GM12878 (cell line): ENCODE measurements at regions not wholly inside any gene's neighbourhood (a gene's known extent, or its start where the extent isn't known, plus 50 kb on each side); places are given as distances from the start of the nearest gene placed in this dataset.

Experiments
- NR2F1 ChIP-seq: fragments of 450-650 bp; conservative IDR thresholded peaks from 2 replicates; pipeline ENCODE4 v1.6.1; 2017; ENCODE audit warnings: mild to moderate bottlenecking
- PAX5 ChIP-seq: IDR thresholded peaks from 2 replicates; pipeline ENCODE4 v1.6.1; 2011; ENCODE audit warnings: low read depth, low read length, borderline replicate concordance
- TCF3 ChIP-seq: IDR thresholded peaks from 2 replicates; pipeline ENCODE4 v1.6.1; 2012; ENCODE audit warnings: low read depth, mild to moderate bottlenecking, low read length, borderline replicate concordance; ENCODE audit not compliant: insufficient read depth
- TF ChIP-seq, protein P1 (sequence below): fragments of 150-350 bp; IDR thresholded peaks from 2 replicates; pipeline ENCODE4 v1.6.1; 2016; ENCODE audit warnings: low read depth, low read length
- TF ChIP-seq, protein P2 (sequence below): IDR thresholded peaks from 2 replicates; pipeline ENCODE4 v1.6.1; 2012; ENCODE audit warnings: mild to moderate bottlenecking, low read depth, low read length
- TF ChIP-seq, protein P3 (sequence below): fragments of 150-350 bp; IDR thresholded peaks from 2 replicates; pipeline ENCODE4 v1.6.1; 2014; ENCODE audit warnings: mild to moderate bottlenecking, low read depth, low read length
- TF ChIP-seq, protein P4 (sequence below): fragments of 450-650 bp; IDR thresholded peaks from 2 replicates; pipeline ENCODE4 v1.6.1; 2017; ENCODE audit warnings: mild to moderate bottlenecking, low read depth, inconsistent platforms; ENCODE audit not compliant: poor library complexity, severe bottlenecking
- TF ChIP-seq, protein P5 (sequence below): fragments of 450-650 bp; IDR thresholded peaks from 2 replicates; pipeline ENCODE4 v1.6.1; 2017; ENCODE audit warnings: mild to moderate bottlenecking
- TF ChIP-seq, protein P6 (sequence below): fragments of 450-650 bp; IDR thresholded peaks from 2 replicates; pipeline ENCODE4 v1.6.1; 2016; ENCODE audit warnings: mild to moderate bottlenecking, moderate library complexity, borderline replicate concordance

DNA sequence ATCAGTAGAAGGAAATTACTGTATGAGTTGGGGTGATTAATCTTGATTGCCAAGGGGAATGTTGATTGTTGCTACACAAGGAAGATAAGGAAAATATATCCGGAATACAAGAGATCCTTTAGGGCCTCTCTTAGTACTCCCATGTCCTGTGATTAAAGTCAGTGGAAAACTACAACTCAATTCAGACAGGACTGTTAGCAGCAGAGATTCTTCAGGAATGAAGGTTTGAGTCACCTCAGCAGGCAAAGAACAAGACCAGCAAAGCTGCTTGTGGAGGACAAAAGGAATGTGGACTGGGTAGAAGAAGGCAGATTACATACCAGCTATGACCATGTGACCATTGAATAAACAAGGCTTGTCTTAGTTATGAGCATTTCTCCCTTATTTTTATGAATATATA lies 478.2 kb downstream of the BUD13 start (continued):
- TF ChIP-seq, protein P1, sequence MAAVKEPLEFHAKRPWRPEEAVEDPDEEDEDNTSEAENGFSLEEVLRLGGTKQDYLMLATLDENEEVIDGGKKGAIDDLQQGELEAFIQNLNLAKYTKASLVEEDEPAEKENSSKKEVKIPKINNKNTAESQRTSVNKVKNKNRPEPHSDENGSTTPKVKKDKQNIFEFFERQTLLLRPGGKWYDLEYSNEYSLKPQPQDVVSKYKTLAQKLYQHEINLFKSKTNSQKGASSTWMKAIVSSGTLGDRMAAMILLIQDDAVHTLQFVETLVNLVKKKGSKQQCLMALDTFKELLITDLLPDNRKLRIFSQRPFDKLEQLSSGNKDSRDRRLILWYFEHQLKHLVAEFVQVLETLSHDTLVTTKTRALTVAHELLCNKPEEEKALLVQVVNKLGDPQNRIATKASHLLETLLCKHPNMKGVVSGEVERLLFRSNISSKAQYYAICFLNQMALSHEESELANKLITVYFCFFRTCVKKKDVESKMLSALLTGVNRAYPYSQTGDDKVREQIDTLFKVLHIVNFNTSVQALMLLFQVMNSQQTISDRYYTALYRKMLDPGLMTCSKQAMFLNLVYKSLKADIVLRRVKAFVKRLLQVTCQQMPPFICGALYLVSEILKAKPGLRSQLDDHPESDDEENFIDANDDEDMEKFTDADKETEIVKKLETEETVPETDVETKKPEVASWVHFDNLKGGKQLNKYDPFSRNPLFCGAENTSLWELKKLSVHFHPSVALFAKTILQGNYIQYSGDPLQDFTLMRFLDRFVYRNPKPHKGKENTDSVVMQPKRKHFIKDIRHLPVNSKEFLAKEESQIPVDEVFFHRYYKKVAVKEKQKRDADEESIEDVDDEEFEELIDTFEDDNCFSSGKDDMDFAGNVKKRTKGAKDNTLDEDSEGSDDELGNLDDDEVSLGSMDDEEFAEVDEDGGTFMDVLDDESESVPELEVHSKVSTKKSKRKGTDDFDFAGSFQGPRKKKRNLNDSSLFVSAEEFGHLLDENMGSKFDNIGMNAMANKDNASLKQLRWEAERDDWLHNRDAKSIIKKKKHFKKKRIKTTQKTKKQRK: no peak
- TF ChIP-seq PAX5 (no peak), TCF3 (no peak), NR2F1 (no peak)
- TF ChIP-seq, protein P2, sequence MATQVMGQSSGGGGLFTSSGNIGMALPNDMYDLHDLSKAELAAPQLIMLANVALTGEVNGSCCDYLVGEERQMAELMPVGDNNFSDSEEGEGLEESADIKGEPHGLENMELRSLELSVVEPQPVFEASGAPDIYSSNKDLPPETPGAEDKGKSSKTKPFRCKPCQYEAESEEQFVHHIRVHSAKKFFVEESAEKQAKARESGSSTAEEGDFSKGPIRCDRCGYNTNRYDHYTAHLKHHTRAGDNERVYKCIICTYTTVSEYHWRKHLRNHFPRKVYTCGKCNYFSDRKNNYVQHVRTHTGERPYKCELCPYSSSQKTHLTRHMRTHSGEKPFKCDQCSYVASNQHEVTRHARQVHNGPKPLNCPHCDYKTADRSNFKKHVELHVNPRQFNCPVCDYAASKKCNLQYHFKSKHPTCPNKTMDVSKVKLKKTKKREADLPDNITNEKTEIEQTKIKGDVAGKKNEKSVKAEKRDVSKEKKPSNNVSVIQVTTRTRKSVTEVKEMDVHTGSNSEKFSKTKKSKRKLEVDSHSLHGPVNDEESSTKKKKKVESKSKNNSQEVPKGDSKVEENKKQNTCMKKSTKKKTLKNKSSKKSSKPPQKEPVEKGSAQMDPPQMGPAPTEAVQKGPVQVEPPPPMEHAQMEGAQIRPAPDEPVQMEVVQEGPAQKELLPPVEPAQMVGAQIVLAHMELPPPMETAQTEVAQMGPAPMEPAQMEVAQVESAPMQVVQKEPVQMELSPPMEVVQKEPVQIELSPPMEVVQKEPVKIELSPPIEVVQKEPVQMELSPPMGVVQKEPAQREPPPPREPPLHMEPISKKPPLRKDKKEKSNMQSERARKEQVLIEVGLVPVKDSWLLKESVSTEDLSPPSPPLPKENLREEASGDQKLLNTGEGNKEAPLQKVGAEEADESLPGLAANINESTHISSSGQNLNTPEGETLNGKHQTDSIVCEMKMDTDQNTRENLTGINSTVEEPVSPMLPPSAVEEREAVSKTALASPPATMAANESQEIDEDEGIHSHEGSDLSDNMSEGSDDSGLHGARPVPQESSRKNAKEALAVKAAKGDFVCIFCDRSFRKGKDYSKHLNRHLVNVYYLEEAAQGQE: no peak
- TF ChIP-seq, protein P3, sequence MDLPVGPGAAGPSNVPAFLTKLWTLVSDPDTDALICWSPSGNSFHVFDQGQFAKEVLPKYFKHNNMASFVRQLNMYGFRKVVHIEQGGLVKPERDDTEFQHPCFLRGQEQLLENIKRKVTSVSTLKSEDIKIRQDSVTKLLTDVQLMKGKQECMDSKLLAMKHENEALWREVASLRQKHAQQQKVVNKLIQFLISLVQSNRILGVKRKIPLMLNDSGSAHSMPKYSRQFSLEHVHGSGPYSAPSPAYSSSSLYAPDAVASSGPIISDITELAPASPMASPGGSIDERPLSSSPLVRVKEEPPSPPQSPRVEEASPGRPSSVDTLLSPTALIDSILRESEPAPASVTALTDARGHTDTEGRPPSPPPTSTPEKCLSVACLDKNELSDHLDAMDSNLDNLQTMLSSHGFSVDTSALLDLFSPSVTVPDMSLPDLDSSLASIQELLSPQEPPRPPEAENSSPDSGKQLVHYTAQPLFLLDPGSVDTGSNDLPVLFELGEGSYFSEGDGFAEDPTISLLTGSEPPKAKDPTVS: no peak
- TF ChIP-seq, protein P4, sequence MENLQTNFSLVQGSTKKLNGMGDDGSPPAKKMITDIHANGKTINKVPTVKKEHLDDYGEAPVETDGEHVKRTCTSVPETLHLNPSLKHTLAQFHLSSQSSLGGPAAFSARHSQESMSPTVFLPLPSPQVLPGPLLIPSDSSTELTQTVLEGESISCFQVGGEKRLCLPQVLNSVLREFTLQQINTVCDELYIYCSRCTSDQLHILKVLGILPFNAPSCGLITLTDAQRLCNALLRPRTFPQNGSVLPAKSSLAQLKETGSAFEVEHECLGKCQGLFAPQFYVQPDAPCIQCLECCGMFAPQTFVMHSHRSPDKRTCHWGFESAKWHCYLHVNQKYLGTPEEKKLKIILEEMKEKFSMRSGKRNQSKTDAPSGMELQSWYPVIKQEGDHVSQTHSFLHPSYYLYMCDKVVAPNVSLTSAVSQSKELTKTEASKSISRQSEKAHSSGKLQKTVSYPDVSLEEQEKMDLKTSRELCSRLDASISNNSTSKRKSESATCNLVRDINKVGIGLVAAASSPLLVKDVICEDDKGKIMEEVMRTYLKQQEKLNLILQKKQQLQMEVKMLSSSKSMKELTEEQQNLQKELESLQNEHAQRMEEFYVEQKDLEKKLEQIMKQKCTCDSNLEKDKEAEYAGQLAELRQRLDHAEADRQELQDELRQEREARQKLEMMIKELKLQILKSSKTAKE: no peak
- TF ChIP-seq, protein P5, sequence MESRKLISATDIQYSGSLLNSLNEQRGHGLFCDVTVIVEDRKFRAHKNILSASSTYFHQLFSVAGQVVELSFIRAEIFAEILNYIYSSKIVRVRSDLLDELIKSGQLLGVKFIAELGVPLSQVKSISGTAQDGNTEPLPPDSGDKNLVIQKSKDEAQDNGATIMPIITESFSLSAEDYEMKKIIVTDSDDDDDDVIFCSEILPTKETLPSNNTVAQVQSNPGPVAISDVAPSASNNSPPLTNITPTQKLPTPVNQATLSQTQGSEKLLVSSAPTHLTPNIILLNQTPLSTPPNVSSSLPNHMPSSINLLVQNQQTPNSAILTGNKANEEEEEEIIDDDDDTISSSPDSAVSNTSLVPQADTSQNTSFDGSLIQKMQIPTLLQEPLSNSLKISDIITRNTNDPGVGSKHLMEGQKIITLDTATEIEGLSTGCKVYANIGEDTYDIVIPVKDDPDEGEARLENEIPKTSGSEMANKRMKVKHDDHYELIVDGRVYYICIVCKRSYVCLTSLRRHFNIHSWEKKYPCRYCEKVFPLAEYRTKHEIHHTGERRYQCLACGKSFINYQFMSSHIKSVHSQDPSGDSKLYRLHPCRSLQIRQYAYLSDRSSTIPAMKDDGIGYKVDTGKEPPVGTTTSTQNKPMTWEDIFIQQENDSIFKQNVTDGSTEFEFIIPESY: no peak
- TF ChIP-seq, protein P6, sequence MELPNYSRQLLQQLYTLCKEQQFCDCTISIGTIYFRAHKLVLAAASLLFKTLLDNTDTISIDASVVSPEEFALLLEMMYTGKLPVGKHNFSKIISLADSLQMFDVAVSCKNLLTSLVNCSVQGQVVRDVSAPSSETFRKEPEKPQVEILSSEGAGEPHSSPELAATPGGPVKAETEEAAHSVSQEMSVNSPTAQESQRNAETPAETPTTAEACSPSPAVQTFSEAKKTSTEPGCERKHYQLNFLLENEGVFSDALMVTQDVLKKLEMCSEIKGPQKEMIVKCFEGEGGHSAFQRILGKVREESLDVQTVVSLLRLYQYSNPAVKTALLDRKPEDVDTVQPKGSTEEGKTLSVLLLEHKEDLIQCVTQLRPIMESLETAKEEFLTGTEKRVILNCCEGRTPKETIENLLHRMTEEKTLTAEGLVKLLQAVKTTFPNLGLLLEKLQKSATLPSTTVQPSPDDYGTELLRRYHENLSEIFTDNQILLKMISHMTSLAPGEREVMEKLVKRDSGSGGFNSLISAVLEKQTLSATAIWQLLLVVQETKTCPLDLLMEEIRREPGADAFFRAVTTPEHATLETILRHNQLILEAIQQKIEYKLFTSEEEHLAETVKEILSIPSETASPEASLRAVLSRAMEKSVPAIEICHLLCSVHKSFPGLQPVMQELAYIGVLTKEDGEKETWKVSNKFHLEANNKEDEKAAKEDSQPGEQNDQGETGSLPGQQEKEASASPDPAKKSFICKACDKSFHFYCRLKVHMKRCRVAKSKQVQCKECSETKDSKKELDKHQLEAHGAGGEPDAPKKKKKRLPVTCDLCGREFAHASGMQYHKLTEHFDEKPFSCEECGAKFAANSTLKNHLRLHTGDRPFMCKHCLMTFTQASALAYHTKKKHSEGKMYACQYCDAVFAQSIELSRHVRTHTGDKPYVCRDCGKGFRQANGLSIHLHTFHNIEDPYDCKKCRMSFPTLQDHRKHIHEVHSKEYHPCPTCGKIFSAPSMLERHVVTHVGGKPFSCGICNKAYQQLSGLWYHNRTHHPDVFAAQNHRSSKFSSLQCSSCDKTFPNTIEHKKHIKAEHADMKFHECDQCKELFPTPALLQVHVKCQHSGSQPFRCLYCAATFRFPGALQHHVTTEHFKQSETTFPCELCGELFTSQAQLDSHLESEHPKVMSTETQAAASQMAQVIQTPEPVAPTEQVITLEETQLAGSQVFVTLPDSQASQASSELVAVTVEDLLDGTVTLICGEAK: no peak
